Epithelial cell of esophagus (primary cell): ENCODE measurements at regions not wholly inside any gene's neighbourhood (a gene's known extent, or its start where the extent isn't known, plus 50 kb on each side); places are given as distances from the start of the nearest gene placed in this dataset.

Experiments used
- DNase-seq: peaks from one replicate; pipeline ENCODE4 v3.0.0; 2010; ENCODE audit warnings: low read depth
- H3K4me3 ChIP-seq: 2 replicates; pipeline ENCODE4 v1.5.1; 2011; ENCODE audit warnings: mild to moderate bottlenecking, low read length, control low read depth
- TF ChIP-seq, protein P1 (sequence below): IDR thresholded peaks from 2 replicates; pipeline ENCODE4 v1.5.1; 2011; ENCODE audit warnings: low read depth, mild to moderate bottlenecking, low read length, control low read depth, inconsistent platforms; ENCODE audit not compliant: insufficient read depth; ENCODE audit errors: missing control alignments

DNA sequence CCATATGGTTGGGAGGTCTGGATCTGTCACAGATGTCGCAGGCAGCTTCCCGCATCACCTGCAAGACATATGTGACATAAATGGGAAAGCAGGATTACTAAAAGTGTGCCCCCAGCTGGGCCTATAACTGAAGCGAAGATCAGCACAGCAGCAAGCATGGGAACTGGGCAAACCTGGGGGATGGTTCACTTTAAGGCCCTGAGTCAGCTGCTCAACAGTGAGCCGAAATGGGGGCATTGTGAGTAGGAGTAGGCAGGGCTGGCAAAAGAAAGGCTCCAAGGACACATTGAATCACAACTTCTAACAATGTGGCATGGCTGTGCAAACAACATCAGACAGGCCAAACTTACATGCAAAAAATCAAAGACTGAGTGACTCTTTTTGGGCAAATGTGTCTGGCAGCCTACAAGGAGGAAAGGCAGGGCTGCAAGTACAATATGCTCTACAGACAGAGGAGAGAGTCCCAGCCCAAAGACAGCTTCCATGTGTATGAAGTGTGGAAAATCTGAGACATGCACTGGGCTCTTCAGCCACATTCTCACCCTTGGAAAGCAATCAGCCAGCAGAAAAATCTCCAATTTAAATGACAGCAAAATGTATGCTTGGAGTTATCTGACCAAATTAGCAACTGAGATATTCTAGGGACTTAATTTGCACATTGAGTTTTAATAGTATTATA, 531.0 kb upstream of the MMS22L start:
- DNase-seq, result no peak
- H3K4me3 ChIP-seq, result no peak overlapping the region
- TF ChIP-seq, protein P1, sequence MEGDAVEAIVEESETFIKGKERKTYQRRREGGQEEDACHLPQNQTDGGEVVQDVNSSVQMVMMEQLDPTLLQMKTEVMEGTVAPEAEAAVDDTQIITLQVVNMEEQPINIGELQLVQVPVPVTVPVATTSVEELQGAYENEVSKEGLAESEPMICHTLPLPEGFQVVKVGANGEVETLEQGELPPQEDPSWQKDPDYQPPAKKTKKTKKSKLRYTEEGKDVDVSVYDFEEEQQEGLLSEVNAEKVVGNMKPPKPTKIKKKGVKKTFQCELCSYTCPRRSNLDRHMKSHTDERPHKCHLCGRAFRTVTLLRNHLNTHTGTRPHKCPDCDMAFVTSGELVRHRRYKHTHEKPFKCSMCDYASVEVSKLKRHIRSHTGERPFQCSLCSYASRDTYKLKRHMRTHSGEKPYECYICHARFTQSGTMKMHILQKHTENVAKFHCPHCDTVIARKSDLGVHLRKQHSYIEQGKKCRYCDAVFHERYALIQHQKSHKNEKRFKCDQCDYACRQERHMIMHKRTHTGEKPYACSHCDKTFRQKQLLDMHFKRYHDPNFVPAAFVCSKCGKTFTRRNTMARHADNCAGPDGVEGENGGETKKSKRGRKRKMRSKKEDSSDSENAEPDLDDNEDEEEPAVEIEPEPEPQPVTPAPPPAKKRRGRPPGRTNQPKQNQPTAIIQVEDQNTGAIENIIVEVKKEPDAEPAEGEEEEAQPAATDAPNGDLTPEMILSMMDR, result no peak

DNA sequence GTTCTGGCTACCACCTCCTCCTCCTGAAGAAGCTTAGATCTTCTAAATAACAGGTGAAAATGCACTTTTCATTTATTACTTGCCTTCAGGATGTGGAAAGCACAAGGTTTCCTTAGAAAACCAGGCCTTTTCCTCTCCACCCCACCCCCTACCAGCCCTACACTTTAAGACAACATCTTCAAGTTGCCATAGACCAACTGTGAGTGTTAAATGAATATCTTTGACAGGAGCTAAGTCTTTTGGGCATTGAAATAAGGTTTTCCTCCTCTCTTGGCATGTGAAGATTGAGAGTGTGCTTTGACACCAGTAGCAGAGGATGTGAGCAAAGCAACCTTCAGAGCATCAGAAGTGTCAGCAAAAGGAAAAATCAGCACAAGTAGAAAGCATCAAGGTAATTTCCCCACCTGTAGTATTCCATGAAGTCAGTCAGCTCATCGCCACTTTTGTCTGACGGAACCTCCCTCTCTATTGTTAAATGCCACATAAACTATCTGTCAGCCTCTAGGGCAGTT, 532.3 kb upstream of the MMS22L start:
- DNase-seq, result no peak
- TF ChIP-seq, protein P1, result no peak
- no peak overlapping the region for H3K4me3 ChIP-seq

DNA sequence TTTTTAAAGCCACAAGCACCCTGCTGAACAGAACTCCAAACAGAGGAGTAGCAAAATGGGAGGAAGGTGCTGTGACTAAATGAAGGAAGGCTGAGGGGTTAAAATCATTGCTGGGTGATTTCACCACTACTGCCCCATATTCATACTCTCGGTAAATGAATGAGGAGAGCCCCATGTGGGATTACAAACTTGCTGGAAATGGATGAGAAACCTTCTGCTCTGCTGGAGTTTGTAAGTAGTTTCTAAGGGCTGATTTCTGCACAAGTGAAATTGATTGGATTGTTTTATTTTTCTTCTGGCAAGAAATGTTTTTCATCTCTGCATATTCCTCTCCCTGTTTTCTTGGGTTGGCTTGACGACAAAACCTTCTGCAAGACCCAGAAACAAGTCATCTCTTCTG, 533.5 kb upstream of the MMS22L start:
- TF ChIP-seq, protein P1, result no peak
- H3K4me3 ChIP-seq, result no peak overlapping the region
- DNase-seq, result no peak

DNA sequence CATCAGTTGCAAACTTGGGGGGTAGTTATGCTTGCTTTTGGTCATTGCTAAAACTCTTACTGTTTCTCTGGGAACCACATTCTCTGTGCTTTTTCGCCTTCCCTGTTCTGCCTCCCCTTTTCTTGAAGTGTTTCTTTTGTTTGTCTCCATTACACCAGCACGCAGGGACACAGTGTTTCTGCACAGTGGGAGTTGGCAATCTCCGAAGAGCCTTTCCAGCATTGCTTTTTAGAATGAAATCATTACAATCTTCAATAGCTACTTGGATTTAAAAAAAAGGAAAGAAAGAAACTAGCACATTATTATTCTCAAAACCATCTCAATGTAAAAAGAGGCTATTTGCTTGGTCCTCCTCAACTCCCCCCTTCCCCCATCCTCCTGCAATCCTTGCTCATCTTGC, 536.7 kb upstream of the MMS22L start:
- H3K4me3 ChIP-seq, result no peak overlapping the region
- no peak for DNase-seq
- TF ChIP-seq, protein P1, result no peak

DNA sequence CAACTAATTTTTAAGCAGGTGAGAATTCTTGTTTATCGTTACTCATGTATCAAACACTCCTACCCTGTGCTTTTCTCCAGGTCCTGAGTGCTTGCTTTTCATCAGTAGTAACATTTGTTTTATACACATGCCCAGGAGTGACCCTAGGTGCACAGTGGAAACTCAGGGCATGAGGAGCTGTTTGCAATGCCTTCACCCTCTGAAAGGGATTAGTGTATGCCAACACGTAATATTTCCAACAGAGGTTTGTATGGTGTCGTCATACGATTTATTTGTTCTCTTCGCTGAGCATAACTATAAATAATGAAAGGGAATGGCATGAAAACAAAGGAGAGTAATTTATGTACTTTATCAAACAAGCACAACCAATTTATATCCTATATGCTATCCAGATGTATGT, 537.4 kb upstream of the MMS22L start:
- TF ChIP-seq, protein P1, result no peak
- H3K4me3 ChIP-seq, result no peak overlapping the region
- no peak for DNase-seq

DNA sequence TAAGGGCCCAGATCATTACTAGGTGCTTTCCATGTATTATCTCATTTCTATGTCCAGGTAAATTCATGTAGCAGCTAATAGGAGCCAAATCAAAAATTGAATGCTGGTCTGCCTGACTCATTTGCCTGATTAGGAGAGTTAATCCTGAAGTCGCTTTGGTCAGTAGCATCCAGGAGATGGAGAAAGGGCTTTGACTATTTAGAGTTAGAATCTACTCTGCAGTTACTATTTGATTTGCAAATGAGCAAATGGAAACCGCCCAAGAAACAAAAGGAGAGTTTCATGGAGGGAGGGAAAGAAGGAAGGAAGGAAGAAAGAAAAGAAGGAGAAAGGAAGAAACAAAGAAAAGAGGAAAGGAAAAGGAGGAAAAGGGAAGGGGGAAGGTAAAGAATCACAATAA, 539.6 kb upstream of the MMS22L start:
- no peak for DNase-seq
- H3K4me3 ChIP-seq, result no peak overlapping the region
- TF ChIP-seq, protein P1, result no peak

DNA sequence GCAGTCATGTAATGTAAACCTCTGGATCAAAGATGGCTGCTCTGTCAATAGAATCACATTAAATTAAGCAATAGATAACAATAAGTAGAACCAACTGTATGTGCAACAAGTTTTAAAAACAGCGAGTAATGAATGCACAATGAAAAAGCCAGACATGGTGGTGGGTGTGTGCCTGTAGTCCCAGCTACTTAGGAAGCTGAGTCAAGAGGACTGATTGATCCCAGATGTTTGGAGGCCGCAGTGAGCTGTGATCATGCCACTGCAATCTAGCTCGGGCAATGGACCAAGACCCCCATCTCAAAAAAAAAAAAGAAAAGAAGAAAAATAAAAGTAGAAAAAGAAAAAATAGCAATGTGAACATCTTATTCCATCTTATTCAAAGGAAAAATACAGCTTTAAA, 558.7 kb upstream of the MMS22L start:
- TF ChIP-seq, protein P1, result no peak
- no peak overlapping the region for H3K4me3 ChIP-seq
- no peak for DNase-seq
